GM21367 (cell line): ENCODE measurements at regions not wholly inside any gene's neighbourhood (a gene's known extent, or its start where the extent isn't known, plus 50 kb on each side); places are given as distances from the start of the nearest gene placed in this dataset.
"Not testable (repeated sequence)": the region's sequence is repeated elsewhere in the genome, so short reads cannot be mapped to it uniquely, and the experiment has no call there.

Source experiments
- ATAC-seq: cut with Tn5 transposase; IDR thresholded peaks from one replicate; pipeline ENCODE4 v1.9.1; 2021; ENCODE audit not compliant: unreplicated experiment

GRCh38 chr4:84379917-84380641, 119.0 kb downstream of the NKX6-1 start:
- ATAC-seq: no peak

- ATAC-seq: no peak
Observed at GRCh38 chr4:84378983-84379382, 120.1 kb downstream of the NKX6-1 start.

GRCh38 chr4:84378356-84378755, 120.7 kb downstream of the NKX6-1 start:
- no peak for ATAC-seq

DNA sequence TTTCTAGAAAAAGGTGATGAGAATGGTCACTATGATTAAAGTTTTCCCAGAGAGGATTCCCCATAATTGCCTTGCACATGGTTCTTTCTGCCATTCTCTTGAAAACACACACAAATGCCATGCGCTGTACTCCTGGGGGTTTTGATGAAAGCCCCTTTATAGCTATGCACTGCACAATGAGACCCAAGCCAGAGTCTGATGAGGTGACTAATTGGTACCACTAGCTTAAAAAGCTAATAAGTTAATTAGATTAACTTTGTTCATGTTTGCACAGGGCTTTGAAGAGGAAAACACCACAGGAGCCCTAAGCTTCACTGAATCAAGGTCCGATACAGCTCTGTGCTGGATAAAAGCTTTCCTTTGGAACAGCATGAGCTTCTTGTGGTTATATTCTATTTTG, 132.2 kb downstream of the NKX6-1 start:
- ATAC-seq: no peak

- no peak for ATAC-seq
Observed at GRCh38 chr4:84366161-84366560, 132.9 kb downstream of the NKX6-1 start.

DNA sequence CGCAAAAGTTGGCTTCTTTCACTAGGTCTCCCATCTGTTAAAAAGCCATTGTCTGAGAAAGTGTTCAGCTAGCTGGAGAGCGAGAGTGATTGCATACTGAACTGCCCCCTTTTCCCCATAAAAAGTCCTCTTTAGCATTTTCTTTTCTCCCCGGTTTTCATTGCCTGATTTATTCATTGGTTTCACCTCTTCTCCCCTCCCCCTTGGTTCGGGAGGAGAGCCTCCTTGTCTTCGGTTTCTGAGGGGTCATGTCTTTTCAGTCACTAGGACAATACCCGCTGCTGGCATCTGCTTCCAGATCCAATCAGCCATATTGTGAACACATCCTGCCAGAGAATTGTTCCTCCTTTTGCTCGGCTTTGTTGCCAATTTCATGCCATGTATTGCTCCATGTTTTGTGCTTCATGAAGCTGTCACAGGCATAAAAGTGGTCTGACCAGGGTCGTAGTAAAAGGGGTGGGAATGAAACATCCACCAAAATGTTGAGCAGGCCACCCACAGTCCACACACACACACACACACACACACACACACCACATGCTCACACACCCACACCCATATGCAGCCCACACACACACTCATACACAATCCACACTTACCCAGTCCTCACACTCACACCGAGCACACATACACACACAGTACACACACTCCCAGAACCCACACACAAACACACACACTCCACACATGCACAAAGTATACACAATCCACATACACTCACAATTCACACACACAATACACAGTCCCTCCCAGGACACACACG, 136.0 kb downstream of the NKX6-1 start:
- no peak for ATAC-seq

DNA sequence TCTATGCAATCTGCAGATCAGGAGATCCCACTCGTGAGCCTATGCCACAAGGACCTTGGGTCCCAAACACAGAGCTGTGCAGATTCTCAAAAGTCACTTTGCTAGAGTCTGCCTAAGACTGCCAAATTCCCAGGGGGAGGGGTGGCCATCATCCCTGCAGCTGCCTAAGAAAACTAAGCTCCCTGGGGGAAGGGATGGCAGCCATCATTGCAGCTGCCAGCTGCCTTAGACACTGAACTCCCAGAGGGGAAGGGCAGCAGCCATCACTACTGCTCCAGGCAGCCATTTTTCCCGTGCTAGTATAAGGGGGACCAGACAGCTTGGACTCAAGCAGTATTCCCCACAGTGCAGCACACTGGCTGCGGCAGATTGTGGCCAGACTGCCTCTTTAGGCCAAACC, 156.9 kb downstream of the NKX6-1 start:
- ATAC-seq: no peak

- ATAC-seq: no peak
Observed at GRCh38 chr4:84341559-84341958, 157.5 kb downstream of the NKX6-1 start.

DNA sequence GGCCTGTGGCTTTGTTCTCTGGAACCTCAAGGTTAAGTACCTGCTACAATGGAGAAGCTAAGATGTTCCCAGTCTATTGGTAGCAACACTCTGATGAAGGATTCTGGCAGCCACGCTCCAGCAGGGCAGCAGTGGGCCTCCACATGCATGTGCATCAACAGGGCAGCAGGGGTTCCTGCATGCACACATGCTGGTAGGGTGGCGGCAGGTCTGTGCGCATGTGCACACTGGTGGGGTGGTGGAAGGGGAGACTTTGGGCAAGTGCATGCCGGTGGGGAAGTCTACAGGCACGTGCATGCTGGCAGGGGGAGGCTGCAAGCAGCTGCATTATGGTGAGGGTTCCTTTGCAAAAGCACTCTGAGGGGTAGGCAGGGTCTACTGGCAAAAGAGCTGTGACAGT, 160.7 kb downstream of the NKX6-1 start:
- no peak for ATAC-seq

GRCh38 chr4:84336964-84337705, 162.0 kb downstream of the NKX6-1 start:
- no peak for ATAC-seq

GRCh38 chr4:84327526-84327925, 171.6 kb downstream of the NKX6-1 start:
- no peak for ATAC-seq

- no peak for ATAC-seq
Observed at GRCh38 chr4:84325625-84326024, 173.5 kb downstream of the NKX6-1 start.

GRCh38 chr4:84324303-84325245, 174.5 kb downstream of the NKX6-1 start:
- no peak for ATAC-seq

GRCh38 chr4:84319124-84319523, 180.0 kb downstream of the NKX6-1 start:
- no peak for ATAC-seq

DNA sequence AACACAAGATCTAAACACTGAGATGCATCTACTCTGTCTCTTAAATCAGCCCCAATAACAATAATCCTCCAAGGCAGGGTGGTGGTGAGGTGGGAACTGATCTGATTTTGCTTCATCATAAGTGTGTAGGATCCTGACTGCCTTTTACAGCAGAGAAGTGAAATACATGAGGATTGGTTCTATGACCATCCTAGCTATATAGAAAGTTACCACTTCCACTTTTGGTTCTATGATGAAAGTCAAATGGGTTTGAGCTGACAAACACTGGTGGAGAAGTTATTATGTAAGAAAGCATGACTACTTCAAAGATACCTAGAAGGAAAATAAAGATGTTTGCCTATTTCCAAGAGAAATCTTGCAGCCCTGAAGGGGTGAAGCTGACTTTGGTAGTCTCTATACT, 181.6 kb downstream of the NKX6-1 start:
- ATAC-seq: no peak

- ATAC-seq: no peak
Observed at GRCh38 chr4:84312426-84313012, 186.6 kb downstream of the NKX6-1 start.

DNA sequence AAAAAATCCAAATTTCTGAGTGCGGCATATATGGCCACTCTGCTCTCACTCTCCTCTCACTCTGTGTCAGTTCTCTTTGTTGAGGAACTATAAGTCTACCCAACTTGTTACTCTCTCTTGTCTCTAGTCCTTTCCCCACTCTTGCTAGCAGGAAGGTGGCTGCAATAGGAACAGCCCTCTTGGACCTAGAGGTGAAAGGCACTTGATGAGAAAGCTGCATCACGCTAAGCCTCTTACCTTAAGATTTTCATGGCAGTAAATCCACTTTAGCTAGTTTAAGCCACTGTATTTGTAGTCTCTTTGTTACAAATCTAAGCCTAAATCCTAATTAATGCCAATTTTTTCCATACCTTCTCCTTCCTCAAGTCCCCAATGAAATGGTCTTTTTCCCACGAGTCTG, 189.9 kb downstream of the NKX6-1 start:
- ATAC-seq: no peak

GRCh38 chr4:84298719-84299254, 200.3 kb downstream of the NKX6-1 start:
- ATAC-seq: not testable (repeated sequence)

GRCh38 chr4:84298023-84298718, 200.9 kb downstream of the NKX6-1 start:
- no peak for ATAC-seq
